Activated CD4-positive, alpha-beta T cell treated with anti-CD3 and anti-CD28 coated beads, Interleukin-2, amount 10 ng/mL, durations not matched to agents 24 days and 14 days (primary cell): ENCODE measurements at regions not wholly inside any gene's neighbourhood (a gene's known extent, or its start where the extent isn't known, plus 50 kb on each side); places are given as distances from the start of the nearest gene placed in this dataset.

Experiments
- DNase-seq: peaks from one replicate; pipeline ENCODE4 v3.0.0; 2022
- H3K27ac Mint-ChIP-seq: one replicate; pipeline ENCODE4 v1.8.0; 2022; ENCODE audit warnings: mild to moderate bottlenecking, mixed read lengths
- H3K27me3 Mint-ChIP-seq: one replicate; pipeline ENCODE4 v1.8.0; 2022; ENCODE audit warnings: mixed read lengths
- H3K36me3 Mint-ChIP-seq: one replicate; pipeline ENCODE4 v1.8.0; 2022; ENCODE audit warnings: low read depth, mild to moderate bottlenecking, mixed read lengths
- H3K4me1 Mint-ChIP-seq: one replicate; pipeline ENCODE4 v1.8.0; 2021; ENCODE audit warnings: mixed read lengths
- H3K4me3 Mint-ChIP-seq: one replicate; pipeline ENCODE4 v1.8.0; 2022; ENCODE audit warnings: mild to moderate bottlenecking, moderate library complexity, mixed read lengths
- H3K9me3 Mint-ChIP-seq: one replicate; pipeline ENCODE4 v1.8.0; 2021; ENCODE audit warnings: mixed read lengths
- intact Hi-C: fragments of 100-400 bp; cut with micrococcal nuclease; formaldehyde crosslinking; loops from one replicate; pipeline ENCODE4 v1.15.1; 2023

GRCh38 chr4:103778221-103778620 is 58.4 kb upstream of the TACR3 start:
- intact Hi-C loops: no loop called here
- no peaks in the 10 kb centered on the region for H3K27me3 Mint-ChIP-seq
- no peak overlapping the region for H3K27ac Mint-ChIP-seq
- H3K9me3 Mint-ChIP-seq: no peaks in the 10 kb centered on the region
- H3K36me3 Mint-ChIP-seq: no peaks in the 10 kb centered on the region
- no peaks in the 10 kb centered on the region for H3K4me1 Mint-ChIP-seq
- H3K4me3 Mint-ChIP-seq: no peak overlapping the region
- DNase-seq: no peak

- intact Hi-C loops: no loop called here
- H3K36me3 Mint-ChIP-seq: no peaks in the 10 kb centered on the region
- no peak overlapping the region for H3K4me3 Mint-ChIP-seq
- H3K4me1 Mint-ChIP-seq: no peaks in the 10 kb centered on the region
- H3K9me3 Mint-ChIP-seq: no peaks in the 10 kb centered on the region
- no peaks in the 10 kb centered on the region for H3K27me3 Mint-ChIP-seq
- DNase-seq: no peak
- H3K27ac Mint-ChIP-seq: no peak overlapping the region
These were observed 54.6 kb upstream of the TACR3 start for GRCh38 chr4:103774326-103774825.

- H3K27me3 Mint-ChIP-seq: no peaks in the 10 kb centered on the region
- H3K36me3 Mint-ChIP-seq: no peaks in the 10 kb centered on the region
- no peak for DNase-seq
- no peak overlapping the region for H3K4me3 Mint-ChIP-seq
- H3K27ac Mint-ChIP-seq: no peak overlapping the region
- no peaks in the 10 kb centered on the region for H3K9me3 Mint-ChIP-seq
- H3K4me1 Mint-ChIP-seq: no peaks in the 10 kb centered on the region
- intact Hi-C loops: no loop called here
These were observed 54.0 kb upstream of the TACR3 start for GRCh38 chr4:103773691-103774231.
